Heart right ventricle (tissue), 16 donors: ENCODE measurements at regions not wholly inside any gene's neighbourhood (a gene's known extent, or its start where the extent isn't known, plus 50 kb on each side); places are given as distances from the start of the nearest gene placed in this dataset.

Experiments used
- ATAC-seq, 8 donors: fragments of 200-7000 bp; cut with Tn5 transposase; one replicate each; pipeline ENCODE4 v1.9.1; 2020; ENCODE audit warnings: mild to moderate bottlenecking in 8 of 8, moderate library complexity in 8 of 8, moderate number of reproducible peaks in 1 of 8
- DNase-seq, 2 donors: peaks; one replicate each; pipeline ENCODE4 v3.0.0-alpha.2; 2020
- H3K27ac ChIP-seq, 10 donors: fragments of 200-600 bp; sonication (generic) in 2 of 10; one replicate each; pipeline versions ENCODE4 v1.5.0 to v1.8.0; 2020 to 2022; ENCODE audit warnings: mild to moderate bottlenecking in 3 of 10
- H3K27me3 ChIP-seq, 7 donors: fragments of 200-600 bp; one replicate each; pipeline ENCODE4 v1.8.0; 2021 to 2022; ENCODE audit warnings: mild to moderate bottlenecking in 2 of 7
- H3K36me3 ChIP-seq, 9 donors: fragments of 200-600 bp; sonication (generic) in 1 of 9; one replicate each; pipeline versions ENCODE4 v1.5.0 to v1.8.0; 2020 to 2022; ENCODE audit warnings: mild to moderate bottlenecking in 2 of 9
- H3K4me1 ChIP-seq, 9 donors: fragments of 200-600 bp; sonication (generic) in 1 of 9; one replicate each; pipeline versions ENCODE4 v1.5.0 to v1.8.0; 2020 to 2022; ENCODE audit warnings: mild to moderate bottlenecking in 4 of 9
- H3K4me3 ChIP-seq, 10 donors: fragments of 200-600 bp; sonication (generic) in 2 of 10; one replicate each; pipeline versions ENCODE4 v1.5.0 to v1.8.0; 2020 to 2022; ENCODE audit warnings: mild to moderate bottlenecking in 7 of 10, moderate library complexity in 2 of 10
- H3K9me3 ChIP-seq, 11 donors: fragments of 200-600 bp in 10 of 11; sonication (generic) in 2 of 11; one replicate each; pipeline versions ENCODE4 v1.5.0 to v1.8.0; 2013 to 2022; ENCODE audit warnings: mild to moderate bottlenecking in 2 of 11, control low read depth in 1 of 11, moderate library complexity in 1 of 11
- CTCF ChIP-seq, 9 donors: fragments of 200-600 bp; sonication (generic) in 2 of 9; IDR thresholded peaks; one replicate each; pipeline versions ENCODE4 v1.5.0 to v1.8.0; 2021 to 2022; ENCODE audit warnings: antibody characterized with exemption in 9 of 9, mild to moderate bottlenecking in 5 of 9, moderate library complexity in 1 of 9
- WGBS, 2 donors: extraction: QIAGEN DNeasy Blood & Tissue Kit; methylation state at CpG; one replicate each; pipeline ENCODE4 v1.1.7; 2013; ENCODE audit warnings: inconsistent platforms in 1 of 2; 5-methylcytosine and 5-hydroxymethylcytosine counted together
- intact Hi-C, 10 donors: fragments of 100-400 bp; cut with DNase I; formaldehyde crosslinking; loops; one replicate each; pipeline versions ENCODE4 v1.11.1 to v1.14.2; 2022
- donor health status: Arrhythmogenic right ventricular cardiomyopathy.
- donor health status: ischemic (EF 13 %, LVEDD 7.1; RV severe dilation, severe dysfunction).
- donor health status: healthy with polysubstance abuse.
- donor health status: DM: no; HTN: yes; CAD: no.
- donor health status: DM: no; HTN: no; CAD: no.
- donor health status: ischemic (EF 25% LVEDD 6.9; RV normal size, moderate dysfunction).
- donor health status: ischemic (EF 25% LVEDD 5.7; RV mildly dilated, moderate dysfunction).
- donor health status: healthy.
- donor health status: DM: yes; HTN: yes; CAD: no.
- donor health status: Ischemic cardiomyopathy.
- donor health status: ischemic (EF 35%, LVEDD 5.7; RV mildly dilated, moderate dysfunction).
- donor health status: nonischemic (EF 11% LVEDD 7.7; RV severe dilation, severe dysfunction).
- donor health status: DM: yes; HTN: yes; CAD: no.
- donor health status: PGD.
- donor health status: ischemic (EF 29% LVEDD 5.4; RV normal size, mild dysfunction).
- donor health status: nonischemic (EF 23%, LVEDD 6.1; RV moderate dilation, normal function).

- Histone ChIP-seq H3K27me3 (peaks cover 0 to 4% (median 0%) of the 10 kb centered on the region in 7 donors), H3K36me3 (no peaks in the 10 kb centered on the region), H3K9me3 (peaks cover 0 to 2% (median 0%) of the 10 kb centered on the region in 11 donors), H3K4me3 (no peak overlapping the region), H3K4me1 (no peaks in the 10 kb centered on the region), H3K27ac (no peak overlapping the region)
- intact Hi-C loops: no loop called here
- DNase-seq: no peak
- no peak for ATAC-seq
- WGBS, 2 donors: 38 to 58% methylated on average over 2 of the region's 2 CpGs
- TF ChIP-seq CTCF (IDR thresholded peaks at IDR 0.05): no peak
These were observed 119.2 kb upstream of the ARG1 start for GRCh38 chr6:131453803-131454202.

- ATAC-seq (no peak), DNase-seq (no peak)
- Histone ChIP-seq H3K9me3 (peaks cover 0 to 2% (median 0%) of the 10 kb centered on the region in 11 donors), H3K27ac (no peak overlapping the region), H3K27me3 (peaks cover 0 to 4% (median 0%) of the 10 kb centered on the region in 7 donors), H3K36me3 (no peaks in the 10 kb centered on the region), H3K4me1 (peaks cover 0 to 4% (median 0%) of the 10 kb centered on the region in 9 donors), H3K4me3 (no peak overlapping the region)
- WGBS, 2 donors: 68 to 79% methylated on average over 5 of the region's 5 CpGs
- TF ChIP-seq CTCF (IDR thresholded peaks at IDR 0.05): no peak
- intact Hi-C loops: no loop called here
These were observed 116.5 kb upstream of the ARG1 start for GRCh38 chr6:131456565-131456964.

- DNase-seq (no peak), ATAC-seq (no peak)
- H3K9me3 ChIP-seq: peaks cover 0 to 2% (median 0%) of the 10 kb centered on the region in 11 donors
- intact Hi-C loops: no loop called here
- no peak overlapping the region for H3K4me3 ChIP-seq
- no peak for TF ChIP-seq CTCF (IDR thresholded peaks at IDR 0.05)
- peaks cover 0 to 4% (median 0%) of the 10 kb centered on the region in 7 donors for H3K27me3 ChIP-seq
- H3K27ac ChIP-seq: no peak overlapping the region
- peaks cover 0 to 4% (median 0%) of the 10 kb centered on the region in 9 donors for H3K4me1 ChIP-seq
- H3K36me3 ChIP-seq: no peaks in the 10 kb centered on the region
These were observed 114.0 kb upstream of the ARG1 start for GRCh38 chr6:131459005-131459404.

- no peaks in the 10 kb centered on the region for H3K9me3 ChIP-seq
- TF ChIP-seq CTCF (IDR thresholded peaks at IDR 0.05): no peak
- no peak for DNase-seq
- H3K36me3 ChIP-seq: no peaks in the 10 kb centered on the region
- intact Hi-C loops: no loop called here
- H3K27me3 ChIP-seq: peaks cover 0 to 4% (median 0%) of the 10 kb centered on the region in 7 donors
- ATAC-seq: no peak
- no peak overlapping the region for H3K27ac ChIP-seq
- H3K4me3 ChIP-seq: no peak overlapping the region
- peaks cover 0 to 4% (median 0%) of the 10 kb centered on the region in 9 donors for H3K4me1 ChIP-seq
- 45 to 58% methylated on average over 6 of the region's 6 CpGs for WGBS, 2 donors
These were observed 112.4 kb upstream of the ARG1 start for GRCh38 chr6:131460614-131461000.
